Tibial nerve (tissue), 4 donors: ENCODE measurements at regions not wholly inside any gene's neighbourhood (a gene's known extent, or its start where the extent isn't known, plus 50 kb on each side); places are given as distances from the start of the nearest gene placed in this dataset.

Source experiments
- EP300 ChIP-seq, 2 donors: sonication (generic); formaldehyde crosslinking; IDR thresholded peaks; one replicate each; pipeline ENCODE4 v1.6.1; 2017; ENCODE audit warnings: antibody characterized with exemption in 2 of 2, mild to moderate bottlenecking in 1 of 2
- TF ChIP-seq, protein P1 (sequence below), 5 experiments: fragments of 200-600 bp in 3 of 5; fragments of 450-650 bp in 2 of 5; sonication (generic) in 3 of 5; IDR thresholded peaks; one replicate each; pipeline ENCODE4 v1.5.1; 2016 to 2019; ENCODE audit warnings: antibody characterized with exemption in 5 of 5, mild to moderate bottlenecking in 3 of 5, moderate library complexity in 2 of 5

DNA sequence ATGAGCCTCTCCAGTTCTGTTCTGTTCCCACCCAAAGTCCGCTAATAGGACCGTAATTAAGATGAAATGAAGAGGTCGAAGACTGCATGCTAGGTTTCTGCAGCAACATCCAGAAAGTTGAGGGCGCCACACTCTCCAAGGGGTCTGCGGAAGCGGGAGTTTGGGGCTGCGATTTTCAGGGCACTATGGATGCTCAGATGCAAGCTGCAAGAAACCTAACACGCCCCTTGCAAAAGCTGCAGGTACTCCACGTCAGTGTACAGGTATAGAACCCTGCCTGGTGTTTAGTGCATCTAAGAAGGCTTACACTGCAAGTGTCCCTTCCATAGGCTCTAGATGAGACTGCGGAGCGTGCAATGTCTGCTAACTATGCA is 61.4 kb downstream of the RHOXF2B start:
- TF ChIP-seq, protein P1, sequence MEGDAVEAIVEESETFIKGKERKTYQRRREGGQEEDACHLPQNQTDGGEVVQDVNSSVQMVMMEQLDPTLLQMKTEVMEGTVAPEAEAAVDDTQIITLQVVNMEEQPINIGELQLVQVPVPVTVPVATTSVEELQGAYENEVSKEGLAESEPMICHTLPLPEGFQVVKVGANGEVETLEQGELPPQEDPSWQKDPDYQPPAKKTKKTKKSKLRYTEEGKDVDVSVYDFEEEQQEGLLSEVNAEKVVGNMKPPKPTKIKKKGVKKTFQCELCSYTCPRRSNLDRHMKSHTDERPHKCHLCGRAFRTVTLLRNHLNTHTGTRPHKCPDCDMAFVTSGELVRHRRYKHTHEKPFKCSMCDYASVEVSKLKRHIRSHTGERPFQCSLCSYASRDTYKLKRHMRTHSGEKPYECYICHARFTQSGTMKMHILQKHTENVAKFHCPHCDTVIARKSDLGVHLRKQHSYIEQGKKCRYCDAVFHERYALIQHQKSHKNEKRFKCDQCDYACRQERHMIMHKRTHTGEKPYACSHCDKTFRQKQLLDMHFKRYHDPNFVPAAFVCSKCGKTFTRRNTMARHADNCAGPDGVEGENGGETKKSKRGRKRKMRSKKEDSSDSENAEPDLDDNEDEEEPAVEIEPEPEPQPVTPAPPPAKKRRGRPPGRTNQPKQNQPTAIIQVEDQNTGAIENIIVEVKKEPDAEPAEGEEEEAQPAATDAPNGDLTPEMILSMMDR (IDR thresholded peaks at IDR 0.05) = no peak
- TF ChIP-seq EP300 (IDR thresholded peaks at IDR 0.05) = no peak
